ENCODE measurements at regions not wholly inside any gene's neighbourhood (a gene's known extent, or its start where the extent isn't known, plus 50 kb on each side); places are given as distances from the start of the nearest gene placed in this dataset.
"Not testable (repeated sequence)": the region's sequence is repeated elsewhere in the genome, so short reads cannot be mapped to it uniquely, and the experiment has no call there.

DNA sequence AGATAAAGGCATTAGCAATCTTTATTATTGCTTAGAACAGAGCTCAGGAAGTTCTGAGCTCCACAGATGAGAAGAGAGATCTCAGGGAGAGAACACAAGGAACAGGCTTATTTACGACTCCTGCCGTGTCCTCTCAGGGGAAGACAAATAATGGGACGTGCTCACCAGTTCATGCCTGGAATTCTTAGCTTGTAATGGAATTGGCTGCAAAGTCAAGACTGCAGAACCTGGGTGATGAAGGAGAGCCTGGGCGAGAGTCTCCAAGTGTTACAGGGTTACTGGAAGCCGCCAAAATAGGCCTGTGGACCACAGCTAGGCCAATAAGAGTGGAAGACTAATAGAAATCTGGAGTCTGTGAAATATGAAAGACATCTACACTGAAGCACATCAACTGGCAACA, 174.5 kb upstream of the ADAMTSL1 start:
- no peaks in the 10 kb centered on the region for H4K20me1 ChIP-seq (ENCODE audit: control insufficient read depth, insufficient read depth, insufficient read length)
- no peak overlapping the region for H2AK5ac ChIP-seq (ENCODE audit: insufficient read length, low read length)
- no peak overlapping the region for H3K18ac ChIP-seq (ENCODE audit: insufficient read length, low read depth, low read length)
- no peak overlapping the region for H2BK120ac ChIP-seq (ENCODE audit: low read depth, low read length, poor library complexity, severe bottlenecking)
- no peak overlapping the region for H3K4me2 ChIP-seq (ENCODE audit: insufficient read depth, insufficient read length, low read length)
- no peak overlapping the region for H3K4ac ChIP-seq (ENCODE audit: low read depth, low read length)
- no peak overlapping the region for H2BK5ac ChIP-seq (ENCODE audit: insufficient read length, low read length)
- H2AFZ ChIP-seq (ENCODE audit: low read length): no peak overlapping the region
- H3K23me2 ChIP-seq (ENCODE audit: insufficient read length, low read depth, low read length, poor library complexity, severe bottlenecking): no peaks in the 10 kb centered on the region
- Mint-ChIP-seq H3K4me3 (no peak overlapping the region), H3K4me1 (peaks cover 3 to 4% of the 10 kb centered on the region in 2 experiments; a peak in 3 of 4 replicates), H3K27me3 (ENCODE audit: low read depth) (no peaks in the 10 kb centered on the region), H3K27ac (no peak overlapping the region), H3K9me3 (no peaks in the 10 kb centered on the region), H3K36me3 (ENCODE audit: insufficient read depth in 1 of 3, low read depth in 3 of 3) (no peaks in the 10 kb centered on the region)
- H3K9me3 ChIP-seq (ENCODE audit: control insufficient read depth, low read depth, low read length): no peaks in the 10 kb centered on the region
- no peaks in the 10 kb centered on the region for H3K4me1 ChIP-seq (ENCODE audit: insufficient read depth, low read length)
- H4K8ac ChIP-seq (replicated peaks; ENCODE audit: insufficient read length, low read depth, low read length): no peak overlapping the region
- H3T11ph ChIP-seq (ENCODE audit: low read length): no peak overlapping the region
- TF ChIP-seq, protein P1, sequence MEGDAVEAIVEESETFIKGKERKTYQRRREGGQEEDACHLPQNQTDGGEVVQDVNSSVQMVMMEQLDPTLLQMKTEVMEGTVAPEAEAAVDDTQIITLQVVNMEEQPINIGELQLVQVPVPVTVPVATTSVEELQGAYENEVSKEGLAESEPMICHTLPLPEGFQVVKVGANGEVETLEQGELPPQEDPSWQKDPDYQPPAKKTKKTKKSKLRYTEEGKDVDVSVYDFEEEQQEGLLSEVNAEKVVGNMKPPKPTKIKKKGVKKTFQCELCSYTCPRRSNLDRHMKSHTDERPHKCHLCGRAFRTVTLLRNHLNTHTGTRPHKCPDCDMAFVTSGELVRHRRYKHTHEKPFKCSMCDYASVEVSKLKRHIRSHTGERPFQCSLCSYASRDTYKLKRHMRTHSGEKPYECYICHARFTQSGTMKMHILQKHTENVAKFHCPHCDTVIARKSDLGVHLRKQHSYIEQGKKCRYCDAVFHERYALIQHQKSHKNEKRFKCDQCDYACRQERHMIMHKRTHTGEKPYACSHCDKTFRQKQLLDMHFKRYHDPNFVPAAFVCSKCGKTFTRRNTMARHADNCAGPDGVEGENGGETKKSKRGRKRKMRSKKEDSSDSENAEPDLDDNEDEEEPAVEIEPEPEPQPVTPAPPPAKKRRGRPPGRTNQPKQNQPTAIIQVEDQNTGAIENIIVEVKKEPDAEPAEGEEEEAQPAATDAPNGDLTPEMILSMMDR (conservative IDR thresholded peaks at IDR 0.05): no peak
- H2BK12ac ChIP-seq (ENCODE audit: insufficient read length, low read depth, low read length): no peak overlapping the region
- WGBS (ENCODE audit: extremely low coverage, insufficient read length, low lambda C conversion rate): no CpG with 5 or more reads among the region's 5 CpGs
- no peaks in the 10 kb centered on the region for H3K79me2 ChIP-seq (ENCODE audit: insufficient read depth, low read length)
- no peak overlapping the region for H4K91ac ChIP-seq (ENCODE audit: insufficient read length, low read depth, low read length)
- H2BK20ac ChIP-seq (ENCODE audit: low read depth, low read length, poor library complexity, severe bottlenecking): no peak overlapping the region
- no peak overlapping the region for H3K27ac ChIP-seq (ENCODE audit: insufficient read length, low read depth, low read length)
- H3K14ac ChIP-seq (ENCODE audit: insufficient read depth, low read length): no peak overlapping the region
- H3K27me3 ChIP-seq (ENCODE audit: insufficient read depth, low read length): no peaks in the 10 kb centered on the region
- H3K56ac ChIP-seq (ENCODE audit: insufficient read length, low read depth, low read length): no peak overlapping the region
- no peak overlapping the region for H4K5ac ChIP-seq (ENCODE audit: insufficient read length, low read depth, low read length)
- no peaks in the 10 kb centered on the region for H3K79me1 ChIP-seq (ENCODE audit: insufficient read depth, low read depth, low read length, poor library complexity, severe bottlenecking)
- no peak overlapping the region for H2BK15ac ChIP-seq (ENCODE audit: low read depth, low read length)
- H3K9ac ChIP-seq (ENCODE audit: extremely low read depth, insufficient read length, low read length): no peak overlapping the region
- H3K23ac ChIP-seq (ENCODE audit: insufficient read length, low read depth, low read length): no peak overlapping the region
- no peak for DNase-seq

DNA sequence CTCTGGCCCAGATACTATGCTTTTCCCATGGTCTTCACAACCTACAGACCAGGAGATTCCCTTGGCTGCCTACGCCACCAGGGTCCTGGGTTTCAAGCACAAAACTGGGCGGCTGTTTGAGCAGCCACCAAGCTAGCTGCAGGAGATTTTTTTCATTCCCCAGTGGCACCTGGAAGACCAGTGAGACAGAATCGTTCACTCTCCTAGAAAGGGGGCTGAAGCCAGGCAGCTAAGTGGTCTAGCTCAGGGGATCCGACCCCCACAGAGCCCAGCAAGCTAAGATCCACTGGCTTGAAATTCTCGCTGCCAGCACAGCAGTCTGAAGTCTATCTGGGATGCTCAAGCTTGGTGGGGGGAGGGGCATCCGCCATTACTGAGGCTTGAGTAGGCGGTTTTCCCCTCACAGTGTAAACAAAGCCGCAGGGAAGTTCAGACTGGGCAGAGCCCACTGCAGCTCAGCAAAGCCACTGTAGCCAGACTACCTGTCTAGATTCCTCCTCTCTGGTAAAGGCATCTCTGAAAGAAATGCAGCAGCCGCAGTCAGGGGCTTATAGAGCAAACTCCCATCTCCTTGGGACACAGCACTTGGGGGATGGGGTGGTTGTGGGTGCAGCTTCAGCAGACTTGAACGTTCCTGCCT, 168.7 kb upstream of the ADAMTSL1 start:
- WGBS (ENCODE audit: extremely low coverage, insufficient read length, low lambda C conversion rate): no CpG with 5 or more reads among the region's 10 CpGs
- not testable (repeated sequence) for H3K9me3 Mint-ChIP-seq; H2BK12ac ChIP-seq (ENCODE audit: insufficient read length, low read depth, low read length); H3K79me1 ChIP-seq (ENCODE audit: insufficient read depth, low read depth, low read length, poor library complexity, severe bottlenecking); H3K56ac ChIP-seq (ENCODE audit: insufficient read length, low read depth, low read length); H3K4me2 ChIP-seq (ENCODE audit: insufficient read depth, insufficient read length, low read length); H3K4ac ChIP-seq (ENCODE audit: low read depth, low read length); H3K4me1 ChIP-seq (ENCODE audit: insufficient read depth, low read length); H3K23ac ChIP-seq (ENCODE audit: insufficient read length, low read depth, low read length); H3K27me3 Mint-ChIP-seq (ENCODE audit: low read depth); H4K8ac ChIP-seq (replicated peaks; ENCODE audit: insufficient read length, low read depth, low read length); H2BK120ac ChIP-seq (ENCODE audit: low read depth, low read length, poor library complexity, severe bottlenecking); H4K20me1 ChIP-seq (ENCODE audit: control insufficient read depth, insufficient read depth, insufficient read length); H3K27ac ChIP-seq (ENCODE audit: insufficient read length, low read depth, low read length); H3K9ac ChIP-seq (ENCODE audit: extremely low read depth, insufficient read length, low read length); H3K79me2 ChIP-seq (ENCODE audit: insufficient read depth, low read length); H2BK15ac ChIP-seq (ENCODE audit: low read depth, low read length); H3K23me2 ChIP-seq (ENCODE audit: insufficient read length, low read depth, low read length, poor library complexity, severe bottlenecking); H2BK20ac ChIP-seq (ENCODE audit: low read depth, low read length, poor library complexity, severe bottlenecking); H4K91ac ChIP-seq (ENCODE audit: insufficient read length, low read depth, low read length); H2BK5ac ChIP-seq (ENCODE audit: insufficient read length, low read length); H3K4me3 Mint-ChIP-seq; H3K9me3 ChIP-seq (ENCODE audit: control insufficient read depth, low read depth, low read length); H3T11ph ChIP-seq (ENCODE audit: low read length); H3K27me3 ChIP-seq (ENCODE audit: insufficient read depth, low read length); H2AK5ac ChIP-seq (ENCODE audit: insufficient read length, low read length)
- DNase-seq: peak; percentile 29
- peaks cover 3 to 17% (median 4%) of the 10 kb centered on the region in 3 experiments; a peak in 3 of 7 replicates for H3K36me3 Mint-ChIP-seq (ENCODE audit: insufficient read depth in 1 of 3, low read depth in 3 of 3)
- peak overlapping the region; percentile 61 for H3K18ac ChIP-seq (ENCODE audit: insufficient read length, low read depth, low read length)
- peaks cover 11 to 14% of the 10 kb centered on the region in 2 experiments for H3K4me1 Mint-ChIP-seq
- peak overlapping the region; percentile 35 for H2AFZ ChIP-seq (ENCODE audit: low read length)
- peak overlapping the region; percentile 68 for H3K14ac ChIP-seq (ENCODE audit: insufficient read depth, low read length)
- peak overlapping the region in 2 of 3 experiments; percentile 56 to 82; a peak in 3 of 7 replicates for H3K27ac Mint-ChIP-seq
- H4K5ac ChIP-seq (ENCODE audit: insufficient read length, low read depth, low read length): peak overlapping the region; percentile 33
